ENCODE measurements at regions not wholly inside any gene's neighbourhood (a gene's known extent, or its start where the extent isn't known, plus 50 kb on each side); places are given as distances from the start of the nearest gene placed in this dataset.

GRCh38 chr14:71659159-71659558, 273.1 kb upstream of the RGS6 start:
- H3K27ac ChIP-seq = no peak overlapping the region
- in situ Hi-C loops (cut with MboI; ENCODE audit: low pct_ligation_motif_present in 1 of 4, low pct_unique_long_range_greater_than_20kb in 1 of 4, low sequenced_read_pairs in 3 of 4) = no loop called here
- no peak for DNase-seq
- no peaks in the 10 kb centered on the region for H3K9me3 ChIP-seq
- H3K4me3 ChIP-seq = no peak overlapping the region
- peaks cover 0 to 8% (median 0%) of the 10 kb centered on the region in 4 donors for H3K4me1 ChIP-seq
- peaks cover 0 to 9% (median 0%) of the 10 kb centered on the region in 4 donors for H3K36me3 ChIP-seq
- no peaks in the 10 kb centered on the region for H3K27me3 ChIP-seq
- intact Hi-C loops (cut with DNase I; ENCODE audit: low total_unique reads) = no loop called here
- no peak for TF ChIP-seq CTCF (IDR thresholded peaks at IDR 0.05)
- no peak for TF ChIP-seq POLR2A (IDR thresholded peaks at IDR 0.05)
- TF ChIP-seq POLR2AphosphoS5 (IDR thresholded peaks at IDR 0.05) = no peak
- TF ChIP-seq EP300 (IDR thresholded peaks at IDR 0.05; ENCODE audit: low read depth) = no peak

- Histone ChIP-seq H3K27ac (no peak overlapping the region), H3K4me3 (no peak overlapping the region), H3K9me3 (no peaks in the 10 kb centered on the region), H3K27me3 (no peaks in the 10 kb centered on the region), H3K4me1 (peaks cover 0 to 8% (median 0%) of the 10 kb centered on the region in 4 donors), H3K36me3 (peaks cover 0 to 9% (median 0%) of the 10 kb centered on the region in 4 donors)
- no peak for DNase-seq
- in situ Hi-C loops (cut with MboI; ENCODE audit: low pct_ligation_motif_present in 1 of 4, low pct_unique_long_range_greater_than_20kb in 1 of 4, low sequenced_read_pairs in 3 of 4) = no loop called here
- WGBS, 2 donors (ENCODE audit: low coverage in 1 of 2) = 96 to 100% methylated on average over 3 to 5 of the region's 5 CpGs
- intact Hi-C loops (cut with DNase I; ENCODE audit: low total_unique reads) = no loop called here
- no peak for TF ChIP-seq POLR2A (IDR thresholded peaks at IDR 0.05)
- TF ChIP-seq EP300 (IDR thresholded peaks at IDR 0.05; ENCODE audit: low read depth) = no peak
- no peak for TF ChIP-seq CTCF (IDR thresholded peaks at IDR 0.05)
- no peak for TF ChIP-seq POLR2AphosphoS5 (IDR thresholded peaks at IDR 0.05)
Observed at GRCh38 chr14:71661441-71661840, 270.8 kb upstream of the RGS6 start.

- in situ Hi-C loops (cut with MboI; ENCODE audit: low pct_ligation_motif_present in 1 of 4, low pct_unique_long_range_greater_than_20kb in 1 of 4, low sequenced_read_pairs in 3 of 4) = no loop called here
- Histone ChIP-seq H3K27ac (no peak overlapping the region), H3K4me3 (no peak overlapping the region), H3K9me3 (no peaks in the 10 kb centered on the region), H3K27me3 (no peaks in the 10 kb centered on the region), H3K36me3 (peaks cover 0 to 9% (median 0%) of the 10 kb centered on the region in 4 donors), H3K4me1 (peaks cover 0 to 8% (median 0%) of the 10 kb centered on the region in 4 donors)
- 99 to 100% methylated on average over 1 to 4 of the region's 4 CpGs for WGBS, 2 donors (ENCODE audit: low coverage in 1 of 2)
- DNase-seq = no peak
- intact Hi-C loops (cut with DNase I; ENCODE audit: low total_unique reads) = no loop called here
- no peak for TF ChIP-seq CTCF (IDR thresholded peaks at IDR 0.05)
- no peak for TF ChIP-seq EP300 (IDR thresholded peaks at IDR 0.05; ENCODE audit: low read depth)
- no peak for TF ChIP-seq POLR2AphosphoS5 (IDR thresholded peaks at IDR 0.05)
- no peak for TF ChIP-seq POLR2A (IDR thresholded peaks at IDR 0.05)
Observed at GRCh38 chr14:71662291-71662790, 269.9 kb upstream of the RGS6 start.

- H3K36me3 ChIP-seq = peaks cover 0 to 9% (median 0%) of the 10 kb centered on the region in 4 donors
- H3K9me3 ChIP-seq = no peaks in the 10 kb centered on the region
- in situ Hi-C loops (cut with MboI; ENCODE audit: low pct_ligation_motif_present in 1 of 4, low pct_unique_long_range_greater_than_20kb in 1 of 4, low sequenced_read_pairs in 3 of 4) (no loop called here), intact Hi-C loops (cut with DNase I; ENCODE audit: low total_unique reads) (no loop called here)
- no peaks in the 10 kb centered on the region for H3K27me3 ChIP-seq
- no peaks in the 10 kb centered on the region for H3K4me1 ChIP-seq
- H3K4me3 ChIP-seq = no peak overlapping the region
- TF ChIP-seq POLR2A (IDR thresholded peaks at IDR 0.05) (no peak), CTCF (IDR thresholded peaks at IDR 0.05) (no peak), POLR2AphosphoS5 (IDR thresholded peaks at IDR 0.05) (no peak), EP300 (IDR thresholded peaks at IDR 0.05; ENCODE audit: low read depth) (no peak)
- H3K27ac ChIP-seq = no peak overlapping the region
- 92 to 100% methylated on average over 1 of the region's 1 CpG for WGBS, 2 donors (ENCODE audit: low coverage in 1 of 2)
- DNase-seq = no peak
Observed at GRCh38 chr14:71665157-71665556, 267.1 kb upstream of the RGS6 start.

Measured in transverse colon (tissue), 4 donors.